SU-DHL-6 (cell line): ENCODE measurements at regions not wholly inside any gene's neighbourhood (a gene's known extent, or its start where the extent isn't known, plus 50 kb on each side); places are given as distances from the start of the nearest gene placed in this dataset.

Experiments used
- H2AFZ ChIP-seq: fragments of 200-600 bp; sonication (generic); 2 replicates; pipeline ENCODE4 v1.6.1; 2014; ENCODE audit warnings: low read depth, mild to moderate bottlenecking, moderate library complexity, mixed read lengths, antibody characterized with exemption, low read length; ENCODE audit not compliant: severe bottlenecking
- H3F3A ChIP-seq: fragments of 200-600 bp; shearing (Covaris generic); 2 replicates; pipeline ENCODE4 v1.6.0; 2016; ENCODE audit warnings: antibody characterized with exemption, mild to moderate bottlenecking; ENCODE audit not compliant: insufficient read depth
- H3K27ac ChIP-seq: fragments of 200-600 bp; sonication (generic); 2 replicates; pipeline ENCODE4 v1.5.1; 2016; ENCODE audit warnings: low read depth, mild to moderate bottlenecking, low read length, moderate library complexity, mixed read lengths
- H3K27me3 ChIP-seq: fragments of 200-600 bp; sonication (generic), shearing (Covaris generic); 2 replicates; pipeline ENCODE4 v1.6.0; 2014; ENCODE audit warnings: mild to moderate bottlenecking, low read length
- H3K36me3 ChIP-seq: fragments of 200-600 bp; sonication (generic); 2 replicates; pipeline ENCODE4 v1.6.1; 2014; ENCODE audit warnings: mild to moderate bottlenecking, low read length, mixed read lengths
- H3K4me2 ChIP-seq: fragments of 300-600, 200-600 bp; shearing (Covaris generic), sonication (generic); 2 replicates; pipeline ENCODE4 v1.6.0; 2014; ENCODE audit warnings: low read length, low read depth, mild to moderate bottlenecking; ENCODE audit not compliant: poor library complexity, severe bottlenecking
- H3K4me3 ChIP-seq: fragments of 200-600 bp; sonication (generic); 2 replicates; pipeline ENCODE4 v1.5.1; 2014; ENCODE audit warnings: antibody characterized with exemption, low read length, mild to moderate bottlenecking, mixed read lengths; ENCODE audit not compliant: insufficient read depth, poor library complexity, severe bottlenecking
- H3K79me2 ChIP-seq: fragments of 200-600 bp; sonication (generic); 2 replicates; pipeline ENCODE4 v1.6.1; 2014; ENCODE audit warnings: mild to moderate bottlenecking, low read length, moderate library complexity; ENCODE audit not compliant: insufficient read depth
- H3K9ac ChIP-seq: fragments of 200-600 bp; sonication (generic); 2 replicates; pipeline ENCODE4 v1.7.0; 2014; ENCODE audit warnings: mild to moderate bottlenecking, low read length
- H3K9me2 ChIP-seq: fragments of 200-600 bp; sonication (generic); replicated peaks from 2 replicates; pipeline ENCODE4 v1.6.1; 2014; ENCODE audit warnings: low read length; ENCODE audit not compliant: insufficient read depth
- H3K9me3 ChIP-seq: fragments of 200-600 bp; sonication (generic); 2 replicates; pipeline ENCODE4 v1.6.1; 2014; ENCODE audit warnings: low read length, mixed read lengths; ENCODE audit not compliant: insufficient read depth
- H4K20me1 ChIP-seq: fragments of 200-600 bp; sonication (generic); 2 replicates; pipeline ENCODE4 v1.6.1; 2014; ENCODE audit warnings: low read depth, mild to moderate bottlenecking, antibody characterized with exemption, low read length, moderate library complexity, mixed read lengths
- CTCF ChIP-seq: fragments of 200-600 bp; sonication (generic); IDR thresholded peaks from one replicate; pipeline ENCODE4 v1.5.1; 2017; ENCODE audit warnings: antibody characterized with exemption, mild to moderate bottlenecking, low read length, moderate library complexity; ENCODE audit not compliant: insufficient read depth, poor library complexity, severe bottlenecking
- EZH2phosphoT487 ChIP-seq: fragments of 200-600 bp; sonication (generic), shearing (Covaris generic); conservative IDR thresholded peaks from 2 replicates; pipeline ENCODE4 v1.6.1; 2018; ENCODE audit warnings: mild to moderate bottlenecking, antibody characterized with exemption, low read length, moderate library complexity, mixed read lengths

- no peaks in the 10 kb centered on the region for H3K9me2 ChIP-seq
- no peaks in the 10 kb centered on the region for H3K36me3 ChIP-seq
- no peaks in the 10 kb centered on the region for H3K79me2 ChIP-seq
- no peaks in the 10 kb centered on the region for H3F3A ChIP-seq
- no peaks in the 10 kb centered on the region for H4K20me1 ChIP-seq
- no peak overlapping the region for H3K27ac ChIP-seq
- H3K4me3 ChIP-seq: no peak overlapping the region
- no peak for TF ChIP-seq CTCF
- TF ChIP-seq EZH2phosphoT487: no peak
- H3K4me2 ChIP-seq: no peak overlapping the region
- H3K27me3 ChIP-seq: no peaks in the 10 kb centered on the region
- H3K9me3 ChIP-seq: no peaks in the 10 kb centered on the region
- H3K9ac ChIP-seq: no peak overlapping the region
- no peak overlapping the region for H2AFZ ChIP-seq
Measured at GRCh38 chr4:11593576-11594116, 165.0 kb upstream of the HS3ST1 start.

- Histone ChIP-seq H3K9ac (no peak overlapping the region), H3K79me2 (no peaks in the 10 kb centered on the region), H3K27ac (no peak overlapping the region), H3K9me3 (no peaks in the 10 kb centered on the region), H4K20me1 (no peaks in the 10 kb centered on the region), H2AFZ (no peak overlapping the region), H3K4me2 (no peak overlapping the region), H3K9me2 (no peaks in the 10 kb centered on the region), H3K36me3 (no peaks in the 10 kb centered on the region), H3K27me3 (no peaks in the 10 kb centered on the region), H3F3A (no peaks in the 10 kb centered on the region), H3K4me3 (no peak overlapping the region)
- TF ChIP-seq CTCF: no peak
- TF ChIP-seq EZH2phosphoT487: no peak
Measured at GRCh38 chr4:11592276-11592675, 163.6 kb upstream of the HS3ST1 start.

- Histone ChIP-seq H3F3A (no peaks in the 10 kb centered on the region), H3K79me2 (no peaks in the 10 kb centered on the region), H4K20me1 (no peaks in the 10 kb centered on the region), H3K9me3 (no peaks in the 10 kb centered on the region), H3K4me2 (no peak overlapping the region), H2AFZ (no peak overlapping the region), H3K9me2 (no peaks in the 10 kb centered on the region), H3K9ac (no peak overlapping the region), H3K27me3 (no peaks in the 10 kb centered on the region), H3K27ac (no peak overlapping the region), H3K36me3 (no peaks in the 10 kb centered on the region), H3K4me3 (no peak overlapping the region)
- TF ChIP-seq CTCF: no peak
- TF ChIP-seq EZH2phosphoT487: no peak
Measured at GRCh38 chr4:11590132-11590531, 161.4 kb upstream of the HS3ST1 start.

GRCh38 chr4:11589676-11590075 is 161.0 kb upstream of the HS3ST1 start:
- TF ChIP-seq EZH2phosphoT487: no peak
- Histone ChIP-seq H3K4me2 (no peak overlapping the region), H3K9me3 (no peaks in the 10 kb centered on the region)

More at GRCh38 chr4:11589676-11590075, 161.0 kb upstream of the HS3ST1 start:
- H3K27me3 ChIP-seq: no peaks in the 10 kb centered on the region
- no peaks in the 10 kb centered on the region for H3K79me2 ChIP-seq
- no peaks in the 10 kb centered on the region for H4K20me1 ChIP-seq
- H3K9me2 ChIP-seq: no peaks in the 10 kb centered on the region
- H3K27ac ChIP-seq: no peak overlapping the region
- H3F3A ChIP-seq: no peaks in the 10 kb centered on the region
- H3K36me3 ChIP-seq: no peaks in the 10 kb centered on the region
- no peak overlapping the region for H3K9ac ChIP-seq
- H2AFZ ChIP-seq: no peak overlapping the region
- H3K4me3 ChIP-seq: no peak overlapping the region
